Osteocyte (in vitro differentiated cells): ENCODE measurements at regions not wholly inside any gene's neighbourhood (a gene's known extent, or its start where the extent isn't known, plus 50 kb on each side); places are given as distances from the start of the nearest gene placed in this dataset.

Source experiments
- DNase-seq: peaks from one replicate; pipeline ENCODE4 v3.0.0; 2021; ENCODE audit warnings: mixed read lengths; ENCODE audit not compliant: unreplicated experiment; ENCODE audit errors: extremely low spot score
- H3K27ac Mint-ChIP-seq: one replicate; pipeline ENCODE4 v1.8.0; 2021; ENCODE audit warnings: mild to moderate bottlenecking, mixed read lengths; ENCODE audit not compliant: unreplicated experiment
- H3K27me3 Mint-ChIP-seq: one replicate; pipeline ENCODE4 v1.8.0; 2021; ENCODE audit warnings: mixed read lengths; ENCODE audit not compliant: unreplicated experiment
- H3K36me3 Mint-ChIP-seq: one replicate; pipeline ENCODE4 v1.8.0; 2021; ENCODE audit warnings: mixed read lengths; ENCODE audit not compliant: unreplicated experiment
- H3K4me1 Mint-ChIP-seq: one replicate; pipeline ENCODE4 v1.8.0; 2021; ENCODE audit warnings: mixed read lengths; ENCODE audit not compliant: unreplicated experiment
- H3K4me3 Mint-ChIP-seq: one replicate; pipeline ENCODE4 v1.8.0; 2021; ENCODE audit warnings: mild to moderate bottlenecking, moderate library complexity, mixed read lengths; ENCODE audit not compliant: unreplicated experiment
- H3K9me3 Mint-ChIP-seq: one replicate; pipeline ENCODE4 v1.8.0; 2021; ENCODE audit warnings: mixed read lengths; ENCODE audit not compliant: unreplicated experiment
- CTCF ChIP-seq: fragments of 200-600 bp; sonication (generic); IDR thresholded peaks from 2 replicates; pipeline ENCODE4 v1.5.0; 2021; ENCODE audit warnings: antibody characterized with exemption, mild to moderate bottlenecking, moderate library complexity

- H3K4me3 Mint-ChIP-seq = peak overlapping the region; percentile 66
- H3K4me1 Mint-ChIP-seq = peaks cover 17% of the 10 kb centered on the region
- no peaks in the 10 kb centered on the region for H3K9me3 Mint-ChIP-seq
- H3K27ac Mint-ChIP-seq = no peak overlapping the region
- DNase-seq = no peak
- no peak for TF ChIP-seq CTCF
- no peaks in the 10 kb centered on the region for H3K36me3 Mint-ChIP-seq
- H3K27me3 Mint-ChIP-seq = peaks cover 20% of the 10 kb centered on the region
Measured at GRCh38 chr10:21172542-21172929, 275.4 kb upstream of the NEBL start.

GRCh38 chr10:21171936-21172541 is 274.9 kb upstream of the NEBL start:
- H3K4me3 Mint-ChIP-seq = no peak overlapping the region
- no peak overlapping the region for H3K27ac Mint-ChIP-seq
- DNase-seq = no peak
- peaks cover 18% of the 10 kb centered on the region for H3K27me3 Mint-ChIP-seq
- TF ChIP-seq CTCF = no peak
- H3K36me3 Mint-ChIP-seq = no peaks in the 10 kb centered on the region
- H3K4me1 Mint-ChIP-seq = peaks cover 17% of the 10 kb centered on the region
- no peaks in the 10 kb centered on the region for H3K9me3 Mint-ChIP-seq

GRCh38 chr10:21171197-21171935 is 274.3 kb upstream of the NEBL start:
- DNase-seq = no peak
- Mint-ChIP-seq H3K27ac (no peak overlapping the region), H3K27me3 (peaks cover 15% of the 10 kb centered on the region), H3K36me3 (no peaks in the 10 kb centered on the region), H3K4me3 (no peak overlapping the region), H3K9me3 (peaks cover 2% of the 10 kb centered on the region), H3K4me1 (peaks cover 17% of the 10 kb centered on the region)
- peak; percentile 20 for TF ChIP-seq CTCF

- H3K27me3 Mint-ChIP-seq = peaks cover 12% of the 10 kb centered on the region
- DNase-seq = no peak
- TF ChIP-seq CTCF = no peak
- H3K36me3 Mint-ChIP-seq = no peaks in the 10 kb centered on the region
- no peak overlapping the region for H3K27ac Mint-ChIP-seq
- H3K4me3 Mint-ChIP-seq = no peak overlapping the region
- peaks cover 4% of the 10 kb centered on the region for H3K9me3 Mint-ChIP-seq
- H3K4me1 Mint-ChIP-seq = peaks cover 16% of the 10 kb centered on the region
Measured at GRCh38 chr10:21170216-21170615, 273.1 kb upstream of the NEBL start.

- no peak overlapping the region for H3K4me3 Mint-ChIP-seq
Measured at GRCh38 chr10:21169271-21169670, 272.2 kb upstream of the NEBL start.

More at GRCh38 chr10:21169271-21169670, 272.2 kb upstream of the NEBL start:
- peaks cover 9% of the 10 kb centered on the region for H3K4me1 Mint-ChIP-seq
- H3K27ac Mint-ChIP-seq = no peak overlapping the region
- peaks cover 4% of the 10 kb centered on the region for H3K9me3 Mint-ChIP-seq
- TF ChIP-seq CTCF = no peak
- peaks cover 6% of the 10 kb centered on the region for H3K27me3 Mint-ChIP-seq
- DNase-seq = no peak
- H3K36me3 Mint-ChIP-seq = no peaks in the 10 kb centered on the region
